Effector CD8-positive, alpha-beta T cell (primary cell): ENCODE measurements at regions not wholly inside any gene's neighbourhood (a gene's known extent, or its start where the extent isn't known, plus 50 kb on each side); places are given as distances from the start of the nearest gene placed in this dataset.

Experiments
- DNase-seq: peaks from one replicate; lab custom pipeline; 2025; lab: John Stamatoyannopoulos, UW

DNA sequence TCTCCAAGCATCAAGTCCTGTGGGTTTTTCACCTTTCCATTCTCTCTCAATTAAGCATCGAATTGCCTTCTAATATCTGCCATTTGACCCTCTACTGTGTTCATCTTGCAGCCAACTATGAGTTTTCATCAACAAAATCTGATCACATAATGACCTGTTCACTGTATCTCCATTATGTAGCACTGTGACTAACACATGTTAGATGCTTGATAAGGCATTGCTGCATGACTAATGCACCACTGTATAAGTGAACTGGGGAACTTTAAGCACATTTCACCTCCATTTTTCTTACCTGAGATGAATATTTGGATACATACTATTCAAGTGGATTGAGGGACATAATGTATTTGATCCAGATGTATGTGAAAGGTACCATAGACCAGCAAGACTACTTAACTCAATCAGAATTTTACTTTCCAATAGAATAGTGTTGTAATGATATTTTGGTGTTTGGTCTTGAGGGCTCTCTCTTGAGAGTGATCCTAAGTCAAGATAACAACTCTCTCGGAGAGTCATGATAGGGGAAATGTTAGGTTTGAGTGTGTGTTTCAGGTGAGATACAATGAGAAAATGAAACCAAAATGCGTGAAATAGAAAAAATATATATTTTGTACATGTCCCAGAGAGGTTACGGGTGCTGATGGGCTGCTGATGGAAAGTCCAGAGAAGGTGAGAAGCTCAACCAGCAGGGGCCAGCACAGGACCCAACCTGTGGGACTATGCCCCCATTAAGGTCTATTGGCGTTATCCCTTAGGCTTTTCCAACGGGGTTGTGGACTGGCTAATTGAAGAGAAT is 60.2 kb upstream of the HS3ST1 start:
- DNase-seq, result no peak

DNA sequence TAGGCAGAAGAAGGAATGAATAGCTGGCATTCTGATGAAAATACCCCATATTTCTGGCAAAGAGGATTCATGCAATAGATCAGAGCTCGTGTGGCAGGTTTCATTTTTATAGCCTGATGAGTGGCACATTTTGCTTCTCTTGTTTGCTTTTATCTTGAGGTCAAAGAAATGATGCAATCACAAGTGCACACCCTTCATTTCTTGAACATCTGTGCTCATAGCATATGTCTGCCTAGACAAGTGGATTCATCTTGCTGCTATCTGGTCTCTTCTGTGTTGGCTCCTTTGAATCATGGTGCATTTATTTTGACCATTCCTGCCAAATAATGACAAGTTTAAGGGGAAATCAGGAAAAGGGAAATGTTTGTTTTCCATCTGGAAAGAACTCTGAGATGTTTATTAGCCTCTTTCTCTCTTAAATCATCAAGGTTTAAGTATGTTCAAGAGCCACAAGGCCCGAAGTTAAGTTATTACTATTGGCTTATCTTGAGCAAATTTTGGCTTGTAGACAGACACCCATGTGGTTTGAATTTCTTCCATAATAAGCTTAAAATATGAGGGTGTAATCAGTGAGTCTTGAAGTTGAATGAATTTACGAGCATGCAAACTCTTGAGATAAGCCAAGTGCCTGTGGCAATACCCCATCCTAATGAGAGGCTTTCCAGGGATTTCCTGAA is 59.3 kb upstream of the HS3ST1 start:
- no peak for DNase-seq

DNA sequence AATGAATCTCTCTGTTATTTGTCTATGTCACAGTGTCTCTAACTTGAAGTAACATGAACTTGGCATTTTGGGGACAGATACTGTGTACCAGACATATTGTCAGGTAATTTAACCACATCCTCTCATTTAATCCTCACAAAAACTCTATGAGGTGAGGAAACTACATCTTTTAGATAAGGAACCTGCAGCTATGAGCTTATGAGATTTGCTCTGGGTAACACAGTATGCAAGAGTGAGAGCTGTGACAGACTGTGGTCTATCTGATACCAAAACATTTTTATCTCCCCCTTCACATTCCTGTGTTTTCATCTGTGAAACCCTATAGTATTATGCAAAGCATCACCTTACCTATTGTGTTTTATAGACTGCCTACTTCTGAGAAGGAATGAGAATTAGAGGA is 58.4 kb upstream of the HS3ST1 start:
- no peak for DNase-seq

- no peak for DNase-seq
Observed at GRCh38 chr4:11485926-11486325, 57.2 kb upstream of the HS3ST1 start.

- DNase-seq, result no peak
Observed at GRCh38 chr4:11484531-11484930, 55.8 kb upstream of the HS3ST1 start.

DNA sequence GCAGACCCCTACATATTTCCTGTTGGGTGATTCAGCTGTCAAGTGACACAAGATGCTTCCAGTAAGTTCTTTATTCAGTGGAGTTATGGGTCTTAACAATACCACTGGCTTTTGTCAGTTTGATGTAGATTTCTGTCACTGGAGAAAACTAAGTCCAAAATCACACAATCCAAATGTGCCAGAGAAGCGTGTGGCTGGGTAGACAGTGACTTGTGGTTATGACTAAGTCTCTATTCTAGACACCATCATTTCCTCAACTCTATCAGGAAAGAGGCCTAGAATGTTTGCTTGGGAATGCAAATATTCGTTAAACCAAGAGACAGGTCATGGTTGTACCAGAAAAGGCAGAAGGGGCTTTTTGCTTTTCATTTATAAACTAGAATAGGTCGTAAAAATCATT is 54.4 kb upstream of the HS3ST1 start:
- no peak for DNase-seq

- DNase-seq, result no peak
Observed at GRCh38 chr4:11480683-11481082, 52.0 kb upstream of the HS3ST1 start.
